HG03196 (cell line): ENCODE measurements at regions not wholly inside any gene's neighbourhood (a gene's known extent, or its start where the extent isn't known, plus 50 kb on each side); places are given as distances from the start of the nearest gene placed in this dataset.

Experiments used
- ATAC-seq: cut with Tn5 transposase; IDR thresholded peaks from one replicate; pipeline ENCODE4 v1.9.1; 2021; ENCODE audit not compliant: unreplicated experiment

- no peak for ATAC-seq
These were observed 341.9 kb upstream of the B3GAT1 start for GRCh38 chr11:134753771-134754520.

GRCh38 chr11:134752964-134753770 is 341.1 kb upstream of the B3GAT1 start:
- ATAC-seq: no peak

GRCh38 chr11:134752526-134752925 is 340.5 kb upstream of the B3GAT1 start:
- ATAC-seq: no peak

GRCh38 chr11:134751766-134752165 is 339.7 kb upstream of the B3GAT1 start:
- no peak for ATAC-seq

GRCh38 chr11:134751031-134751585 is 339.1 kb upstream of the B3GAT1 start:
- ATAC-seq: no peak

GRCh38 chr11:134750619-134751018 is 338.6 kb upstream of the B3GAT1 start:
- ATAC-seq: no peak

- ATAC-seq: no peak
These were observed 337.2 kb upstream of the B3GAT1 start for GRCh38 chr11:134749040-134749839.

- ATAC-seq: no peak
These were observed 334.6 kb upstream of the B3GAT1 start for GRCh38 chr11:134746609-134747008.

GRCh38 chr11:134745456-134745855 is 333.4 kb upstream of the B3GAT1 start:
- no peak for ATAC-seq

- no peak for ATAC-seq
These were observed 331.8 kb upstream of the B3GAT1 start for GRCh38 chr11:134743820-134744195.

GRCh38 chr11:134742956-134743819 is 331.1 kb upstream of the B3GAT1 start:
- no peak for ATAC-seq

GRCh38 chr11:134742224-134742612 is 330.2 kb upstream of the B3GAT1 start:
- no peak for ATAC-seq

GRCh38 chr11:134741453-134742223 is 329.6 kb upstream of the B3GAT1 start:
- no peak for ATAC-seq

GRCh38 chr11:134740590-134741261 is 328.7 kb upstream of the B3GAT1 start:
- ATAC-seq: no peak

GRCh38 chr11:134739136-134739535 is 327.1 kb upstream of the B3GAT1 start:
- no peak for ATAC-seq

GRCh38 chr11:134738581-134738980 is 326.5 kb upstream of the B3GAT1 start:
- ATAC-seq: no peak

- ATAC-seq: no peak
These were observed 325.8 kb upstream of the B3GAT1 start for GRCh38 chr11:134737563-134738510.
